ENCODE measurements at regions not wholly inside any gene's neighbourhood (a gene's known extent, or its start where the extent isn't known, plus 50 kb on each side); places are given as distances from the start of the nearest gene placed in this dataset.

DNA sequence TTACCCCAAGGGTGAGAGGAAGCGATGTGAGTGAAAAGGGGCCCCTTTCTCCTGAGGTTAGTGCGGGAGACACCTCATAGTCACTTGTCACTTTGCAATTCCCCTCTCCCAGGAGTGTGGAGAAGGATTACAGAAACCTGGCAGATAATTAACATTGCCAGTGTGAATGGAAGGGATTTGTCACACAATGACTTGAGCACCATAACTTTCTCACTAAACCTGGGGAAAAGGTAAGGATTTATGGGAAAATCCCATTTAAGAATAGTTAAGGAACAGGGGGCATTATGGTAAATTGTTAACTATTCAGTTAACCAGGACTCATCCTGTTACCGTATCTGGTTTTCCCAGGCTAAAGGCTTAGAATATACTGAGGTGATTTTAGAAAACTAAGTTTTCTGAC is 219.5 kb upstream of the JAG1 start:
- TF ChIP-seq, protein P1, sequence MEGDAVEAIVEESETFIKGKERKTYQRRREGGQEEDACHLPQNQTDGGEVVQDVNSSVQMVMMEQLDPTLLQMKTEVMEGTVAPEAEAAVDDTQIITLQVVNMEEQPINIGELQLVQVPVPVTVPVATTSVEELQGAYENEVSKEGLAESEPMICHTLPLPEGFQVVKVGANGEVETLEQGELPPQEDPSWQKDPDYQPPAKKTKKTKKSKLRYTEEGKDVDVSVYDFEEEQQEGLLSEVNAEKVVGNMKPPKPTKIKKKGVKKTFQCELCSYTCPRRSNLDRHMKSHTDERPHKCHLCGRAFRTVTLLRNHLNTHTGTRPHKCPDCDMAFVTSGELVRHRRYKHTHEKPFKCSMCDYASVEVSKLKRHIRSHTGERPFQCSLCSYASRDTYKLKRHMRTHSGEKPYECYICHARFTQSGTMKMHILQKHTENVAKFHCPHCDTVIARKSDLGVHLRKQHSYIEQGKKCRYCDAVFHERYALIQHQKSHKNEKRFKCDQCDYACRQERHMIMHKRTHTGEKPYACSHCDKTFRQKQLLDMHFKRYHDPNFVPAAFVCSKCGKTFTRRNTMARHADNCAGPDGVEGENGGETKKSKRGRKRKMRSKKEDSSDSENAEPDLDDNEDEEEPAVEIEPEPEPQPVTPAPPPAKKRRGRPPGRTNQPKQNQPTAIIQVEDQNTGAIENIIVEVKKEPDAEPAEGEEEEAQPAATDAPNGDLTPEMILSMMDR (conservative IDR thresholded peaks at IDR 0.05) = no peak
- TF ChIP-seq EZH2 (IDR thresholded peaks at IDR 0.05; ENCODE audit: low read depth) = no peak
